NCI-H82 treated with DMSO at 0.1 percent for 48 hours (cell line): ENCODE measurements at regions not wholly inside any gene's neighbourhood (a gene's known extent, or its start where the extent isn't known, plus 50 kb on each side); places are given as distances from the start of the nearest gene placed in this dataset.

Source experiments
- DNase-seq: peaks from one replicate; lab custom pipeline; 2025; ENCODE audit not compliant: unreplicated experiment; lab: John Stamatoyannopoulos, UW

DNA sequence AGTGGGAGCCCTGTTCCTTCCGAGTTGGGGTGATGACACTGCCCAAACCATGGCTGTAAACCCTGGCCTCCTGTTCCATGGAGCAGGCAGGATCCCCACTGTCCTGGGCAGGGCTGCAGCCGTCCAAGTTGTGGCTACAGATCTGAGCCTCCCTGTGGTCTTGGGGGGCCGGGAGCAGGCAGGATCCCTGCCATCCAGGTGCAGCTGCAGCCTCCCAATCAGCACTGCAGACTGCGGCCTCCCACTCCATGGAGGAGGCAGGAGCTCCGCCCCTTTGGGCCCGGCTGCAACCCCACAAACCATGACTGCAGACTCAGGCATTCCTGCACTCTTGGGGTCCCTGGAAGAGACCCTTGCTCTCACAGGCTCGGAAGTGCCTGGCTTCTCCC is 872.1 kb upstream of the GJE1 start:
- DNase-seq, result no peak

DNA sequence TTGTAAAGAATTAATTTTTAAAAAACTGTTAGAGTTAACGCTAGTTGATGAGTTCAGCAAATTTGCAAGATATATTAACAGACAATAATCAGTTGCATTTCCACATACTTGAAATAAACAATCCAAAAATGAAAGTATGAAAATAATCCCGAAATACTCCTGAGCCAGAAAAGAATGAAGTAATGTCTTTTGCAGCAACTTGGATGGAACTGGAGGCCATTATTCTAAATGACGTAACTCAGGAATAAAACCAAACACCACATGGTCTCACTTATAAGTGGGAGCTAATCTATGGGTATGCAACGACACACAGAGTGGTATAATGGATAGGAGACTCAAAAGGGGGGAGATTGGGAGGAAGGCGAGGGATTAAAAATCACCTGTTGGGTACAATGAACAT is 872.9 kb upstream of the GJE1 start:
- DNase-seq, result no peak

DNA sequence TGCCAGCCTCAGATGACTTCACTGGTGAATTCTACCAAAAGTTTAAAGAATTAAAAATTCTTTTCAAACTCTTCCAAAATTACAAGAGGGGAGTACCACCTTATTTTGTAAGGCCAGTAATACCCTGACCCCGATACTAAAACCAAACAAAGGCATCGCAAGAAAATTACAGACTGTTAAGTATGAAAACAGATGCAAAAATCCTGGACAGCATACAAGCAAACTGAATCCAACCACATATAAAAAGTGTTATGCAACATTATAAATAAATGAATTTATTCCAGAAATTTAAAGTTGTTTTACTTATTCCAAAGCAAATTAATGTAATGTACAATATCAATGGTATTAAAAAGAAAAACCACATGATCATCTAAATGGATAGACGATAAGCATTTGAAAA is 873.6 kb upstream of the GJE1 start:
- no peak for DNase-seq

DNA sequence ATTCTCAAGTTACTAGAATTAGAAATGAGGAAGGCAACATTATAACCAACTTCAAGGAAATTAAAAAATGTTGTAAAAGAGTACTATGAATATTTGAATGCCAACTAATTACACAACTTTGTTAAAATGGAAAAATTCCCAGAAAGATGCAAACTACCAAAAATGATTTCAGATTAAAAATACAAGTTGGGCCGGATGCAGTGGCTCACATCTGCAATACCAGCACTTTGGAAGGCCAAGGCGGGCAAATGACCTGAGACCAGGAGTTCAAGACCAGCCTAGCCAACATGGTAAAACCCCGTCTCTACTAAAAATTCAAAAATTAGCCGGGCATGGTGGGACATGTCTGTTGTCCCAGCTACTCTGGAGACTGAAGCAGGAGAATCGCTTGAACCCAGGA is 874.2 kb upstream of the GJE1 start:
- no peak for DNase-seq

DNA sequence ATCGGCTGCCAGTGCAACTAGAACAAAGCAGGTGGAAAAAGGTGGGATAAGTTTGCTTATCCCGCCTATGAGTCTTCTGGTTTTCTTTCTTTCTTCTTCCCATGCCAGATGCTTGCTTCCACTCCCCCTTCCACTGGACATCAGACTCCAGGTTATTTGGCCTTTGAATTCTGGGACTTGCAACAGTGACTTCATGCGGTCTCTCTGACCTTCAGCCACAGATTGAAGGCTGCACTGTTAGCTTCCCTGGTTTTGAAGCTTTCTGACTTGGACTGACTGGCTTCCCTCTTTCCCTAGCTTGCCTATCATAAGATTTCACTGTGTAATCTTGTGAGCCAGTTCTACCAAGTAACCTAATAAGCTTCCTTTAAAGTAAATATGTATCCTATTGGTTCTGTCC is 878.4 kb upstream of the GJE1 start:
- no peak for DNase-seq

DNA sequence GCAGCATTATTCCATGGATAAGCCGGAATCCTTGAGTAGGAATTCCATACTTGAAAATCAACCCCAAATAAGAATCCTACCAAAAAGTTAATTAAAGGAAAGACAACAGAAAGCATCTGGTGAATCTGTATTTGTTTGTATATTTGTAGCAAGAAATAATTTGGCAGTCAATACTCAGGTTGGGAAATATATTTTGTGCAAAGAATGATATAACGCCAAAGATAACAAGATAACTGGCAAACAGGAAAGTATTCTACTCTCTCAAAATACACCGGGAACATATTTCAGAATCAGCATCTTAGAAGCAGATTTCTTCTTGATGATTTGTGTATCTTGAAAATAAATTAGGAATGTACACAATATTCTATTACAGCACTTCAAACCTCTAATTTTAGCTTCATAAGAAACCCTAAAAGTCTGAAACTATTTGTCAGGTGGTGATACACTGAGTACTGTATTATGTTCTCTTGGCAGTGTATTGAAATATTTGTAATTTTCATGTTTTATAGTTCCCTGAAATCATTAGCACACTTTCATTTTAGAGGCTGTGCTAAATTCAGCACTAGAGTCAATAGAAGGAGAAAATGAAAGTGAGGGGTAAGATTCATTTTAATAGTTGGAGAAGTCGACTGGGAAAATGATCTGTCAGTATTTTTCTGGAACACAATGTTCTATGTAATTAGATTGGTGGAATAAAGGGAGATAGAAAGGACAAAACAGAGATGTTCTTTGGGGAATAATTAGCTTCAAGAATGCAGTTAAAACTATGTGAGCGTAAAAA is 879.7 kb upstream of the GJE1 start:
- no peak for DNase-seq

DNA sequence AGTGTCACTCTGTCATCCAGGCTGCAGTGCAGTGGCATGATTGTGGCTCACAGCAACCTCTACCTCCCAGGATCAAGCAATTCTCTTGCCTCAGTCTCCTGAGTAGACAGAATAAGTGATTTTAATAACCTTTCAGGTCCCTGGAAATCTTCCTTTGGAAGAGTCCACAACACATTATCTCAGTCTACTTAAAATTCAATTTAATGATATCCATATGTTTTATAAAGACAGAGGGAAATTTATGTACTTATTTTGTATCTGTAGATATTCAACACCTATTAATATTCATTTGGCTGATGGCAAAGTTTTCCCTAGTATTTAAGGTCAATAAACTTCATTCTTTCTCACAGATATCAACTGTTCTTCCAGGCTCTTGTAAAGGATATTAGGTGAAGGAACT is 881.4 kb upstream of the GJE1 start:
- no peak for DNase-seq

DNA sequence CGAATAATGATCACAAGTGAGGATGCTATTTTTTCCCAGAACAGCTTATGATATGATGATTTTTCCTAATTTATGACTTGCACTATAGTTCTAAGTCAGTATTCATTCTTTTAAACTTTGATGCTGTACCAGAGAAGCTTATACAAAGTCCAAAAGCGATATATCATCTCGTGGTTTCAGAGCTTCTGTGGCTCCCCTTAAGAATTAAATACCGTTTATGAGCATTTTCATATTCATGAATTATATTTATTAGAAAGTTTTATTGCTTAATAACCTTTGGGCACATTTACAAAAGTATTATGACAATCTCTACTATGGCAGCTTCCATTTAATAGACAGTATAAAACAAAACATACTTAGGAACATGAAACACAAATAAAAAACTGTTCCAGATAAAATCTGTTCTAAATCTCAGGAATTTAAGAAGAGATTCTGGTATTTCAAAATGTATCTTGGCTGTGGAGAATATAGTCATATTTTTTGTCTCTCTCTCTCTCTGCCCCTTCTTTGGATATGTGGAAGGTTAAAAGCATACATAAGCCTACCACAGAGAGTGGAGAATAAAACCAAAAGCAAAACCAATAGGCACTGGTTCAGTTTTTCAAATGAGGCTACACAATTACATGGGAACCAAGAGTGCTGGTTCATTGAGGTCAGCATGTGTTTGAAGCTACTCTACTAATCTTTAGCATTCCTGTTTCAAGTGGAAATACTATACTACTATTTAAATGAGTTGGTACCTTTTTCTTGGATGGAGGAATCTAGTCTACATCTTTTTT is 884.5 kb upstream of the GJE1 start:
- DNase-seq, result no peak

DNA sequence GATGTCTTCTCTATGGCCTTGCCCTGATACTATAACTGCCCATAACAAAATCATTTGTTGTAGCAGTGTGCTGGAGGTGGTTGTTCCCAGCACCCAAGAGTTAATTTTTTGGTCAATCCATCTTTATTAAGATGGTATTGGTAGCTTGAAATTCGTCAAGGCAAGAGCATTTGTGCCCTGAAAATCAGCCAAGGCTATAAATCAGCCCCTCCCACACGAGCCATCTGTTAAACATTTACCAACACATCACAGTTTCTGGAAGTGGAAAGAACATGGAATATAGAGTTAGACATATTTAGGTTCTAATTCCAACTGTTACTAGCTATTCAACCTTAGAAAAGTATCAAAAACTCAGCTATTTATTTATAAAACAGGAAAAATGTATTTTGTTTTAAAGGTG is 888.4 kb upstream of the GJE1 start:
- DNase-seq, result no peak

DNA sequence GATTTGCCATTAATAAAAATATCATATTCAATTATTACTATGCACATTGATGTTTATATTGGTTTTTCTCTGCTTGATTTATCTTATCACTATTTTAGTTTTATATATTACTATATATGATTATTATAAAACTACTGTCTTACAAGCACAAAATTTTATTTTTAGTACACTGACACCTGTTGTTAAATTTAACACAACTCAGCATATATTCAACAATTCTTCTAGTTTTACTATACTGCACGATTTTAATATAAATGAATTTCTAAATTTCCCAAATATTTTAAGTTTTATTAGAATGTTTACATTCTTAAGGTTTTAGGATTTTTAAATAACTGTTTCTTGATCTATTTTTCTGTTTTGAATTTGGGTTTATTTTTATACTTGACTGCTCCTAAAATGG is 889.8 kb upstream of the GJE1 start:
- no peak for DNase-seq

DNA sequence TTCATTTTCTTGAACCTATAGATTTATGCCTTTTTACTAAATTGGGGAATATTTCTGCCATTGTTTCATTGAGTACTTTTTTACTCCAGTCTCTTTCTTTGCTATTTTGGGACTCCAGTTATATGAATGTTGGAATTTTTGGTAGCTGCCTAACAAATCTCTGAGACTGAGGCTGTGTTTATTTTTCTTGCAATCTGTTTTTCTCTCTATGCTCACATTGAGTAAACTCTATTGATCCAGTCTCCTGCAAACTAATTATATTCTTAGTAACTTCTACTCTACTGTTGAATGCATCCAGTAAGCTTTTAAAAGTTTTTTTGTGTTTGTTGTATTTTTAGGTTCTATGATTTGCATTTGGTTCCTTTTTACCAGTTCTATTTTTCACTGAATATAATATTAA is 903.4 kb upstream of the GJE1 start:
- no peak for DNase-seq

DNA sequence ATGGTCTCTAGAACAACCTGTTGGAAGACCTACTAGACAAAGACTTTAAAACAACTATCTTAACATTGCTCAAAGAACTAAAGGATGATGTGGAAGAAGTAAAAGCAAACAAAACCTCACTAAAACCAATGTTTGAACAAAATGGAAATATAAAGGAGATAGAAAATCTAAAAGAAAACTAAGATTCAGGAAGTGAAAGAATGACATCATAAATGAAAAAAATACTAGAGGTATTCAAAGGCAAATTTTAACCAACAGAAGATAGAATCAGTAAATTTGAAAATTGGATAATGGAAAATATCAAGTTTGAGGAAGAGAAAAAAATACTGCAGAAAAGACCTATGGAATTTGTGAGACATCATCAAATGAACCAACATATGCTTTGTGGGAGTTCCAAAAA is 914.1 kb upstream of the GJE1 start:
- DNase-seq, result no peak

DNA sequence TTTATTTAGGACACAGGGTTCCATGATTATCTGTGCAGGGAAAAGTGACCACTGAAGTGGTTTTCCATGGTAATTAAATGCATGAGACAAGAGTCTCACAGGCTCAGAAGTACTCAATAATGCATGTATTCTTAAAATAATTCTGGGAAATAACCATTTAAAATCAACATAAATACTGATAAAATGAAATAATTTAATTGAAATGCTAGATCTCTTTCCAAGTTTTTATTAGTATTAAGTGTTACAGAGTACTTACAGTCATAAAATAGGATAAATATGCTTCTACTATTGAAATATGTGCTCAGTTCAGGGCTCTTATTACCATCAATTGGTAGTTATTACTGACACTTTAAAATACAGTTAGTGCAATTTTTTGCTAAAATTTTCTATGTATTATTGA is 916.0 kb upstream of the GJE1 start:
- DNase-seq, result no peak

DNA sequence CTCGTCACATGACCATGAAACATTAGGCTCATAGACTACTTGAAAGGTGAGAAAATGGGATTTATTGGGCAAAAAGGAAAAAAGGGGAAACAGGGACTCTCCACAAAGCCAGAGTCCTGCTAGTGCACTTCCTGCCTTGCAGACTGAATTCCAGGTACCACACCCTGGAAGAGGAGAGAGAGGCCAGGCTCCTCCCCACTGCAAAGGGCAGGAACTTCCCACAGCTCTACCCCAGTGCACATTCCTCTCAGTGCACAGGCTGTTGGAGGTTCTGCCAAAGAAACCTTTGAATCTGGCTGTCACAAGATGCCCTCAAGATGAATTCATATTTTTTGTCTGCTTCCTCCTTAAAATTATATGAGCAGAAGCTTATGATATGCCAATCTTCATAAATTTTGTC is 920.4 kb upstream of the GJE1 start:
- no peak for DNase-seq

DNA sequence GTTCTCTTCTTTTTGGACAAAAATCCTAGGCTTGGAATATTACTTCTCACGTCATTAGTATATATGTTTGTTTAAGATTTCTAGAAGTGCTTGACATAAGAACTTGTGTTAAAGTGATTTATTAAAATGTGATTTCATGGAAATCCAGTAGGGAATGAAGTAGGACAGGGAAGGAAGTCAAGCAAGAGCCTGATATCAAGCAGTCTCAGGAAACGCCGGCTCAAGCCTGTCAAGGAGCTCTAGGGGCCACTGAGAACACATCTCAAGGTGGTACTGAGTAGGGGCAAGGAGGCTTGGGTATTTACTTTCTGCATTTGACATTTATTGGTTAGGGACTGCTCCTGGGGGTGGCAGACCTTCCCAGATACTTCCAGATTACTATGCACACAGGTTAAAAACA is 920.9 kb upstream of the GJE1 start:
- DNase-seq, result no peak

DNA sequence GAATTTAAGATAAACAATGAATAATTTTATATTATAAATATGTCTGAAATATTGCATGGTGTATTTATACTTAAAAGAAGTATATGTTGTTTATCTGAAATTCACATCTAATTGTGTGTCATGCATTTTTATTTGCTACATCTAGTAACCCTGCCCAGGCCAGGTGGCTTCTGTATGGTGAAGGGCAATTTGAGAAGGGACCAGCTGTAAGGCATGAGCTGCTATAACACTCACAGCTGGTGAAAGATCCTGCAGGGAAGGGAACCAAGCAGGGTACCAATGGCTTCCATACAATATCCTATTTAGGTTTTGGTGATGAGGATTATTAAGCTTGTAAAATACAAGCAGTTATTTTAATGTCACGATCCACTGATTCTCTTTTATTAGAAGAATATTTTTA is 921.8 kb upstream of the GJE1 start:
- DNase-seq, result no peak

DNA sequence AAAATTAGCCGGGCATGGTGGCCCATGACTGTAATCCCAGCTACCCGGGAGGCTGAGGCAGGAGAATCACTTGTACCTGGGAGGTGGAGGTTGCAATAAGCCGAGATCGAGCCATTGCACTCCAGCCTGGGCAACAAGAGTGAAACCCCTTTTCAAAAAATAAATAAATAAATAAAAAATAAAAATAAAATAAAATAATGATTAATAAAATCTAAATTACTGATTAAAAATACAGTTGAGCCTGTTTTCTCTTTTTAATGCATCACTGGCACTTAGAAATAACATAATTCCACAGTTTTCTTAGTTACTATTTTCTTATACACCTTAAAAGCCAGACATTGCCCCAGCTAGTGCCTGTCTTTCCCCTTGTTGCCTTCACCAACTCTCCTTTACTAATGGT is 922.8 kb upstream of the GJE1 start:
- no peak for DNase-seq

DNA sequence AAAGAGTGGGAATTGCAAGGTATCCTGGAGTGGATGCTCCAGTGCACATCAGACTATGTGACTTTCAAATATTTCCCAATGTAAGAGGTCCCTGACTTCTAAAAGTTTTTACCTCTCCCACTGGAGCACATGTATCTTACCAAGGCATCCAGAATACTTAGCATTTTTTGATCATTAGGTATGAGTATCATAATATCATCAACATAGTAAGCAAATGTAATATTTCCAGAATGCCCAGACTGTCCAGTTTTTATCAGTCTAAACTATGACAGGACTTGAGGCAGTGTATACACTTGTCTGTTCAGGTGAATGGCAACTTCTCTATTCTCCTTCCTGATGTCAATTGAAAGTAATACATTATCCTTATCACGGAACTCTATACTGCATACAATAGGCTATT is 924.6 kb upstream of the GJE1 start:
- DNase-seq, result no peak

DNA sequence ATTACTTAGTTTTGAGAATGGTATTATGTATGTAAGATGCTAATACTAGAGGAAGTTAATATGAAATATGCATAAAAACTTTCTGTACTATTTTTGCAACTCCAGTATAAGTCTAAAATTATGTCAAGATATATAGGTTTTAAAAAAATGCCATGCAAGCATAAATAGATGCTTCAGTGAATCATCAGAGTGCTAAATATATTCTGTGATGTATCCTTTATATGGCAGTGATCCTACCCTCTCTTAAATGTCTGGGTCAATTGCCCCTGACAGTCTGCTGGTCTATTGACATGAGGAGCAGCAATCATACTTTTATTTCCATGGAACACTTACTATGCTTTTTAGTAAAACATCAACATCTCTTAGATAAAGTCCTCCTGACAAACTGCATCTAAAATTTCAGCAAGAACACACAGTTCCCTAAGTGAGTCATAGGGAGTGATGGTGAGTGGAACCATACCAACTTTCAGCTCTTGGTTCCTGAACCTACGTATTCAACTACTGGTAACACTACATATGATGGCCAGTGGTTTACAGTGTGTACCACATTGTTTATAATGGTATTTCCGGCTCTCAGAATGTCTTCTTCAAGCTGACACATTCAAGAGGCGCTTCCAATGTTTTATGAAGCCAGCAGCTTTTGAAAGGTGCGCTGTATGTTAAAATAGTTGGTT is 928.7 kb upstream of the GJE1 start:
- DNase-seq, result no peak

DNA sequence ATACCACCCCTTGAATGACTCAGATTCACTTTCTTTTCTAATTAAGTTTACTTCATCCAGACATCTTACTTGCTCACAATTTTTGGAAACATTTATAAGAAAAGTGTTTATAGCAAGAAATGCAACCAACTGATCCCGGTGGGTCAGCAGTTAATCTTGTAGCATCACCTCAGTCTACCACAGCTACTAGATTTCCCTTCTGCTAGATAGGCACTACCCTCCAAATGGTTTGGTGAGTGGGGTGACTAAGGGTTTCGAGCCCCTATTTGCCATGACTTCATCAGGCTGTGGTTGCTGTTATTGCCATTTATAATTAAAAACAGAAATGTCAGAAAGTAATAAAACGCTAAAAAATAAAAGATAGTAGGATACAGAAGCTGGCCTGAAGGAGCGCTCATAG is 930.1 kb upstream of the GJE1 start:
- no peak for DNase-seq

DNA sequence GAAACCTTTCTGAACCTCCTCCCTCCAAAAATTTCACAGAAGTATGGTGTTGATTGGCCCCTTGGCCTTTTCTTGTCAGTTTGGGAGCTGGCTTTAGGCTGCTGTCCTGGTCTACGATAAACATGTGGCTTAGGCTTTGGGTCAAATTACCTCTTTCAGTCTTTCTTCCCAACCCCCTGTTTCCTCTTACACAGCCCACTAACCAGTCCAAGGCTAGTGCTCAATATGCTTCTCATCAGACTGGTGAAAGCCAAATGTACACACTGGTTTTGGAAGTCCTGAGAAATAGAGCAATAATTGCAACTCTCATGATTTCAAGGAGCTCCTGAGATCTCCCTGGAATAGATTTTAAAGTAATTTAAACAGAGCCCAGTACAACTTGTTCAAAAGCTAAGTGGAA is 933.7 kb upstream of the GJE1 start:
- no peak for DNase-seq

DNA sequence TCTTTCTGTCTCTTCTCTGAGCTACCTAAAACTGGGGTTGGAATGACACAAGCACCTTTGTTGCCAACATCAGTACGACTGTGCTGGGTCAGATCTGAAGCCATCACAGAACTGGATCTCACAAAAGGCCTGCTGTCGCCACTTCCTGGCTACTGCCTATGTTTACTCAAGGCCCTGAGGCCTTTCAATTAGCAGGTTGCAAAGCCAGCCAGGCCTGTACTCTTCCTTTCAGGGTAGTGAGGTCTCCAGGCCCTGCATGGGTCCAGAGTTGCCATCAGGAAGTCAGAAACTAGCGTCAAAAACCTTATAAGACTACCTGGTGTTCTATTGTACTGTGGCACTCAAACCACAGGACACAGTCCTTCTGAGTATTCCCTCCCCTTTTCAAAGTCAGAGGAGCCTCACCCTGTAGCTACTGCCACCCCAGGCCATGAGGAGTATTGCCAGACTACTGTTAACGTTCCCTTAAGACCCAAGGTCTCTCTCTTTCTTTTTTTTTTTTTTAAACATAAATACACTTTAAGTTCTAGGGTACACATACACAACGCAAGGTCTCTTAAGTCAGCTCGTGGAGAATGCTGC is 937.4 kb upstream of the GJE1 start:
- no peak for DNase-seq
